ENCODE measurements at regions not wholly inside any gene's neighbourhood (a gene's known extent, or its start where the extent isn't known, plus 50 kb on each side); places are given as distances from the start of the nearest gene placed in this dataset.

GRCh38 chr19:31974941-31975340 lies 370.5 kb upstream of the ZNF507 start:
- DNase-seq, result no peak

- DNase-seq, result no peak
Observed at GRCh38 chr19:31975461-31975860, 369.9 kb upstream of the ZNF507 start.

- no peak for DNase-seq
Observed at GRCh38 chr19:31976775-31977536, 368.5 kb upstream of the ZNF507 start.

- DNase-seq, result no peak
Observed at GRCh38 chr19:31979362-31979761, 366.0 kb upstream of the ZNF507 start.

- no peak for DNase-seq
Observed at GRCh38 chr19:31979949-31980670, 365.3 kb upstream of the ZNF507 start.

GRCh38 chr19:31980796-31981195 lies 364.6 kb upstream of the ZNF507 start:
- DNase-seq, result no peak

- no peak for DNase-seq
Observed at GRCh38 chr19:31981545-31981944, 363.9 kb upstream of the ZNF507 start.

- DNase-seq, result no peak
Observed at GRCh38 chr19:31983647-31984046, 361.8 kb upstream of the ZNF507 start.

- no peak for DNase-seq
Observed at GRCh38 chr19:31985001-31985605, 360.3 kb upstream of the ZNF507 start.

- no peak for DNase-seq
Observed at GRCh38 chr19:31986951-31987350, 358.5 kb upstream of the ZNF507 start.

- DNase-seq, result no peak
Observed at GRCh38 chr19:31988256-31988655, 357.2 kb upstream of the ZNF507 start.

- no peak for DNase-seq
Observed at GRCh38 chr19:31991984-31992655, 353.3 kb upstream of the ZNF507 start.

GRCh38 chr19:31992750-31993149 lies 352.7 kb upstream of the ZNF507 start:
- no peak for DNase-seq

GRCh38 chr19:31995546-31995945 lies 349.9 kb upstream of the ZNF507 start:
- DNase-seq, result no peak

- DNase-seq, result no peak
Observed at GRCh38 chr19:32010071-32010470, 335.3 kb upstream of the ZNF507 start.

GRCh38 chr19:32012206-32012605 lies 333.2 kb upstream of the ZNF507 start:
- DNase-seq, result no peak

GRCh38 chr19:32012886-32013631 lies 332.4 kb upstream of the ZNF507 start:
- DNase-seq, result no peak

- no peak for DNase-seq
Observed at GRCh38 chr19:32017176-32017953, 328.0 kb upstream of the ZNF507 start.

GRCh38 chr19:32018014-32018413 lies 327.4 kb upstream of the ZNF507 start:
- no peak for DNase-seq

GRCh38 chr19:32020538-32020937 lies 324.9 kb upstream of the ZNF507 start:
- DNase-seq, result no peak

Measured in hypothalamus (tissue), 51 donors.